ENCODE measurements at regions not wholly inside any gene's neighbourhood (a gene's known extent, or its start where the extent isn't known, plus 50 kb on each side); places are given as distances from the start of the nearest gene placed in this dataset.

DNA sequence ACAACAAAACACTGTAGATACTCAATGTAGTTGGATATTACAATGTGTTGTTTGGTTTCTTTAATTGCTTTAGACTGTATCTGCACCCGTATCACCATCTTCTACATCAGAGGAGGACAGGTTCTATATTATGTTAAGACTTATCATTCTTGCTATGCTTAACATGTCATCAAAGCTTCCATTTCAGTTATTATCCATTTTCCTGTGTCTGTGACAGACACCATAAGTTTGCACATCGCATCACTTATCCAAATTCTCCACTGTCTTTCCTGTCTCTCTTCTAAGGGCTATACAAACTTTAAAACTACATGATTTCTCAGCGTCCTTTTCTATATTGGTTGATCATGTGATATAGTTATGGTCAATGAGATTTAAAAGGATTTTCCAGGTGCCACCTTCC lies 719.0 kb downstream of the TBC1D32 start:
- in situ Hi-C loops (cut with MboI), result no loop called here

More for the DNA sequence above, 719.0 kb downstream of the TBC1D32 start:
- 0% methylated on average over 3 of the region's 3 CpGs for WGBS (ENCODE audit: insufficient coverage, low coverage, missing lambda C conversion rate)
- intact Hi-C loops (cut with micrococcal nuclease), result no loop called here
- no peaks in the 10 kb centered on the region for H4K20me1 ChIP-seq (replicated peaks; ENCODE audit: control insufficient read depth, insufficient read depth, low read length)
- no peaks in the 10 kb centered on the region for H3K79me2 ChIP-seq (ENCODE audit: control insufficient read depth, insufficient read depth, low read length)
- H3K27me3 ChIP-seq (ENCODE audit: control insufficient read depth in 2 of 2, insufficient read depth in 2 of 2, low read length in 2 of 2), result no peaks in the 10 kb centered on the region
- no peak for TF ChIP-seq SRSF7 (optimal IDR thresholded peaks at IDR 0.05; ENCODE audit: low read depth, low read length)
- TF ChIP-seq, protein P1, sequence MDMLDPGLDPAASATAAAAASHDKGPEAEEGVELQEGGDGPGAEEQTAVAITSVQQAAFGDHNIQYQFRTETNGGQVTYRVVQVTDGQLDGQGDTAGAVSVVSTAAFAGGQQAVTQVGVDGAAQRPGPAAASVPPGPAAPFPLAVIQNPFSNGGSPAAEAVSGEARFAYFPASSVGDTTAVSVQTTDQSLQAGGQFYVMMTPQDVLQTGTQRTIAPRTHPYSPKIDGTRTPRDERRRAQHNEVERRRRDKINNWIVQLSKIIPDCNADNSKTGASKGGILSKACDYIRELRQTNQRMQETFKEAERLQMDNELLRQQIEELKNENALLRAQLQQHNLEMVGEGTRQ (CRISPR knock-in tag; IDR thresholded peaks at IDR 0.05), result no peak
- no peak for TF ChIP-seq RBM15 (IDR thresholded peaks at IDR 0.05; ENCODE audit: insufficient read depth, low read length)
- TF ChIP-seq FOXJ2 (tag; IDR thresholded peaks at IDR 0.05), result no peak
- no peak for TF ChIP-seq MCM5 (IDR thresholded peaks at IDR 0.05; ENCODE audit: low read depth)
- TF ChIP-seq WHSC1 (IDR thresholded peaks at IDR 0.05; ENCODE audit: low read length), result no peak
- no peak for TF ChIP-seq ZNF780A (CRISPR knock-in tag; IDR thresholded peaks at IDR 0.05)
- TF ChIP-seq, protein P2, sequence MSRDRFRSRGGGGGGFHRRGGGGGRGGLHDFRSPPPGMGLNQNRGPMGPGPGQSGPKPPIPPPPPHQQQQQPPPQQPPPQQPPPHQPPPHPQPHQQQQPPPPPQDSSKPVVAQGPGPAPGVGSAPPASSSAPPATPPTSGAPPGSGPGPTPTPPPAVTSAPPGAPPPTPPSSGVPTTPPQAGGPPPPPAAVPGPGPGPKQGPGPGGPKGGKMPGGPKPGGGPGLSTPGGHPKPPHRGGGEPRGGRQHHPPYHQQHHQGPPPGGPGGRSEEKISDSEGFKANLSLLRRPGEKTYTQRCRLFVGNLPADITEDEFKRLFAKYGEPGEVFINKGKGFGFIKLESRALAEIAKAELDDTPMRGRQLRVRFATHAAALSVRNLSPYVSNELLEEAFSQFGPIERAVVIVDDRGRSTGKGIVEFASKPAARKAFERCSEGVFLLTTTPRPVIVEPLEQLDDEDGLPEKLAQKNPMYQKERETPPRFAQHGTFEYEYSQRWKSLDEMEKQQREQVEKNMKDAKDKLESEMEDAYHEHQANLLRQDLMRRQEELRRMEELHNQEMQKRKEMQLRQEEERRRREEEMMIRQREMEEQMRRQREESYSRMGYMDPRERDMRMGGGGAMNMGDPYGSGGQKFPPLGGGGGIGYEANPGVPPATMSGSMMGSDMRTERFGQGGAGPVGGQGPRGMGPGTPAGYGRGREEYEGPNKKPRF (IDR thresholded peaks at IDR 0.05; ENCODE audit: low read depth, low read length), result no peak
- no peak for TF ChIP-seq CREB1 (IDR thresholded peaks at IDR 0.05)
- TF ChIP-seq CREB1 (CRISPR knock-in tag; IDR thresholded peaks at IDR 0.05), result no peak
- TF ChIP-seq, protein P3, sequence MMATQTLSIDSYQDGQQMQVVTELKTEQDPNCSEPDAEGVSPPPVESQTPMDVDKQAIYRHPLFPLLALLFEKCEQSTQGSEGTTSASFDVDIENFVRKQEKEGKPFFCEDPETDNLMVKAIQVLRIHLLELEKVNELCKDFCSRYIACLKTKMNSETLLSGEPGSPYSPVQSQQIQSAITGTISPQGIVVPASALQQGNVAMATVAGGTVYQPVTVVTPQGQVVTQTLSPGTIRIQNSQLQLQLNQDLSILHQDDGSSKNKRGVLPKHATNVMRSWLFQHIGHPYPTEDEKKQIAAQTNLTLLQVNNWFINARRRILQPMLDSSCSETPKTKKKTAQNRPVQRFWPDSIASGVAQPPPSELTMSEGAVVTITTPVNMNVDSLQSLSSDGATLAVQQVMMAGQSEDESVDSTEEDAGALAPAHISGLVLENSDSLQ (IDR thresholded peaks at IDR 0.05), result no peak
- H3K27ac ChIP-seq (ENCODE audit: extremely low read depth, low read depth, low read length), result no peak overlapping the region
- FAIRE-seq (no peak), ATAC-seq (no peak), DNase-seq (ENCODE audit: extremely low read depth in 1 of 4, low spot score in 3 of 4) (no peak)
- H3K36me3 ChIP-seq (ENCODE audit: control insufficient read depth, insufficient read depth, low read length), result no peaks in the 10 kb centered on the region
- H3K9ac ChIP-seq (ENCODE audit: insufficient read depth in 1 of 2, low read depth in 2 of 2, low read length in 2 of 2), result no peak overlapping the region
- ChIA-PET CTCF (ENCODE audit: low intra/inter-chr PET ratio) (no interaction called here), POLR2A (no interaction called here)
- H3K9me3 ChIP-seq (replicated peaks; ENCODE audit: control insufficient read depth, insufficient read depth, low read depth, low read length), result no peaks in the 10 kb centered on the region
- H3K4me2 ChIP-seq (ENCODE audit: insufficient read depth, low read length), result no peak overlapping the region
- no peak overlapping the region for H2AFZ ChIP-seq (ENCODE audit: low read depth, low read length)
- no peak overlapping the region for H3K4me3 ChIP-seq
- no TSS peak for BruUV-seq (replicated peaks)
- H3K9me1 ChIP-seq (ENCODE audit: control insufficient read depth, insufficient read depth, low read length), result no peaks in the 10 kb centered on the region
- no peaks in the 10 kb centered on the region for H3K4me1 ChIP-seq (replicated peaks in 1 of 2; ENCODE audit: control insufficient read depth in 2 of 2, insufficient read depth in 2 of 2, low read length in 2 of 2)
